Kidney (tissue), 13 donors: ENCODE measurements at regions not wholly inside any gene's neighbourhood (a gene's known extent, or its start where the extent isn't known, plus 50 kb on each side); places are given as distances from the start of the nearest gene placed in this dataset.

Experiments used
- DNase-seq, 5 donors: peaks; one replicate each; pipeline ENCODE4 v3.0.0-alpha.2; 2013 to 2020
- FAIRE-seq: peaks from 2 replicates; lab custom pipeline; 2012; peaks lifted over from hg19 to GRCh38; lab: Jason Lieb, UNC
- H3K27ac ChIP-seq, 2 donors: one replicate each; pipeline ENCODE4 v1.7.0; 2013; ENCODE audit warnings: low read depth in 2 of 2, low read length in 2 of 2, inconsistent platforms in 1 of 2
- H3K27me3 ChIP-seq: one replicate; pipeline ENCODE4 v1.7.1; 2013; ENCODE audit warnings: low read length, inconsistent platforms; ENCODE audit not compliant: control insufficient read depth, insufficient read depth
- H3K36me3 ChIP-seq, 3 donors: one replicate each; pipeline versions ENCODE4 v1.7.0 to v1.7.1; 2013; ENCODE audit warnings: low read length in 3 of 3, control low read depth in 1 of 3, inconsistent platforms in 1 of 3; ENCODE audit not compliant: insufficient read depth in 3 of 3, control insufficient read depth in 2 of 3
- H3K4me1 ChIP-seq, 3 donors: one replicate each; pipeline versions ENCODE4 v1.7.0 to v1.7.1; 2013; ENCODE audit warnings: low read length in 3 of 3, inconsistent platforms in 1 of 3, low read depth in 1 of 3; ENCODE audit not compliant: control insufficient read depth in 2 of 3, insufficient read depth in 2 of 3
- H3K4me3 ChIP-seq, 3 donors: one replicate each; pipeline versions ENCODE4 v1.7.0 to v1.8.1; 2013; ENCODE audit warnings: low read length in 3 of 3, control low read depth in 1 of 3, inconsistent platforms in 1 of 3
- H3K9ac ChIP-seq, 3 donors: one replicate each; pipeline versions ENCODE4 v1.7.0 to v1.7.1; 2013; ENCODE audit warnings: low read length in 3 of 3, control low read depth in 1 of 3, inconsistent platforms in 1 of 3
- H3K9me3 ChIP-seq, 3 donors: one replicate each; pipeline versions ENCODE4 v1.7.0 to v1.7.1; 2013; ENCODE audit warnings: low read length in 3 of 3, control low read depth in 1 of 3, inconsistent platforms in 1 of 3; ENCODE audit not compliant: control insufficient read depth in 2 of 3, insufficient read depth in 1 of 3
- intact Hi-C: fragments of 100-400 bp; cut with DNase I; formaldehyde crosslinking; loops from one replicate; pipeline ENCODE4 v1.11.1; 2022
- TF ChIP-seq, protein P1 (sequence below): IDR thresholded peaks from 3 replicates; pipeline ENCODE4 v1.5.1; 2012; ENCODE audit warnings: mild to moderate bottlenecking, moderate library complexity, borderline replicate concordance; ENCODE audit not compliant: insufficient read depth; ENCODE audit errors: extremely low read depth
- donor health status: control.
- donor health status: control.
- donor health status: control.
- donor health status: control.
- donor health status: control.
- donor health status: DM: yes; HTN: yes; CAD: no.
- donor health status: Normal renal cell carcinoma (clear cell type).

- DNase-seq: no peak
- no peak overlapping the region for H3K4me3 ChIP-seq
- H3K4me1 ChIP-seq: peaks cover 0 to 8% (median 3%) of the 10 kb centered on the region in 3 donors
- intact Hi-C loops: no loop called here
- no peak overlapping the region for H3K9ac ChIP-seq
- no peak for FAIRE-seq
- no peak overlapping the region for H3K27ac ChIP-seq
- H3K27me3 ChIP-seq: no peaks in the 10 kb centered on the region
- no peaks in the 10 kb centered on the region for H3K36me3 ChIP-seq
- TF ChIP-seq, protein P1, sequence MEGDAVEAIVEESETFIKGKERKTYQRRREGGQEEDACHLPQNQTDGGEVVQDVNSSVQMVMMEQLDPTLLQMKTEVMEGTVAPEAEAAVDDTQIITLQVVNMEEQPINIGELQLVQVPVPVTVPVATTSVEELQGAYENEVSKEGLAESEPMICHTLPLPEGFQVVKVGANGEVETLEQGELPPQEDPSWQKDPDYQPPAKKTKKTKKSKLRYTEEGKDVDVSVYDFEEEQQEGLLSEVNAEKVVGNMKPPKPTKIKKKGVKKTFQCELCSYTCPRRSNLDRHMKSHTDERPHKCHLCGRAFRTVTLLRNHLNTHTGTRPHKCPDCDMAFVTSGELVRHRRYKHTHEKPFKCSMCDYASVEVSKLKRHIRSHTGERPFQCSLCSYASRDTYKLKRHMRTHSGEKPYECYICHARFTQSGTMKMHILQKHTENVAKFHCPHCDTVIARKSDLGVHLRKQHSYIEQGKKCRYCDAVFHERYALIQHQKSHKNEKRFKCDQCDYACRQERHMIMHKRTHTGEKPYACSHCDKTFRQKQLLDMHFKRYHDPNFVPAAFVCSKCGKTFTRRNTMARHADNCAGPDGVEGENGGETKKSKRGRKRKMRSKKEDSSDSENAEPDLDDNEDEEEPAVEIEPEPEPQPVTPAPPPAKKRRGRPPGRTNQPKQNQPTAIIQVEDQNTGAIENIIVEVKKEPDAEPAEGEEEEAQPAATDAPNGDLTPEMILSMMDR: no peak
- no peaks in the 10 kb centered on the region for H3K9me3 ChIP-seq
Measured at GRCh38 chr6:163711615-163712565, 297.4 kb downstream of the QKI start.

- intact Hi-C loops: no loop called here
- H3K27ac ChIP-seq: no peak overlapping the region
- TF ChIP-seq, protein P1: no peak
- H3K9me3 ChIP-seq: no peaks in the 10 kb centered on the region
- H3K9ac ChIP-seq: no peak overlapping the region
- H3K36me3 ChIP-seq: no peaks in the 10 kb centered on the region
- DNase-seq (no peak), FAIRE-seq (no peak)
- peaks cover 0 to 8% (median 3%) of the 10 kb centered on the region in 3 donors for H3K4me1 ChIP-seq
- no peaks in the 10 kb centered on the region for H3K27me3 ChIP-seq
- H3K4me3 ChIP-seq: no peak overlapping the region
Measured at GRCh38 chr6:163710532-163711470, 296.3 kb downstream of the QKI start.

DNA sequence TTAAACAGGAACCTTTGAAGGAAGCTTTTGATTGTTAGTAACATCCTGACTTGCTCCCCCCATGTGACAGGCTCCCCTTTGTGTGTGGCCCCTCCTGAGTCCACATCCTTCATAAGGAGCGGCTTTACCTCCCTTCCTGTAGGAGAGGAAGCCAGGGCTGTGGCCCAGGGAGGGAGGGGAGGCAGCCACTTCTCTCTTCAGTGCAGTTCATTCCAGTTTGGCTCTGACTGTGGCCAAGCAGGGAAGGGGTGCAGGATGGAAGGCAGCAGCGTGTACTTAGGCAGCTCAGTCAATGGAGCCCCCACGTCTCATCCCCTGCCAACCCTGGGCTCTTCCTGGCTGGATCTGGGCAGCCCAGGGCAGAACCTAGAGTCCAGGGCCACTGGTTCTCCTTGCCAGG, 295.2 kb downstream of the QKI start:
- no peaks in the 10 kb centered on the region for H3K27me3 ChIP-seq
- H3K4me1 ChIP-seq: peaks cover 0 to 8% (median 3%) of the 10 kb centered on the region in 3 donors
- no peaks in the 10 kb centered on the region for H3K36me3 ChIP-seq
- FAIRE-seq: no peak
- intact Hi-C loops: no loop called here
- H3K27ac ChIP-seq: no peak overlapping the region
- no peak overlapping the region for H3K4me3 ChIP-seq
- H3K9me3 ChIP-seq: no peaks in the 10 kb centered on the region
- H3K9ac ChIP-seq: no peak overlapping the region
- TF ChIP-seq, protein P1: no peak
- DNase-seq: no peak
